GM19328 (cell line): ENCODE measurements at regions not wholly inside any gene's neighbourhood (a gene's known extent, or its start where the extent isn't known, plus 50 kb on each side); places are given as distances from the start of the nearest gene placed in this dataset.

Experiments used
- ATAC-seq: cut with Tn5 transposase; IDR thresholded peaks from one replicate; pipeline ENCODE4 v1.9.1; 2021; ENCODE audit warnings: mild to moderate bottlenecking, moderate library complexity; ENCODE audit not compliant: unreplicated experiment

GRCh38 chr20:6622041-6622440 lies 145.4 kb upstream of the BMP2 start:
- ATAC-seq: no peak

GRCh38 chr20:6618051-6618450 lies 149.4 kb upstream of the BMP2 start:
- ATAC-seq: no peak

- no peak for ATAC-seq
Observed at GRCh38 chr20:6616421-6616820, 151.1 kb upstream of the BMP2 start.

- no peak for ATAC-seq
Observed at GRCh38 chr20:6614836-6615235, 152.7 kb upstream of the BMP2 start.

GRCh38 chr20:6613280-6613861 lies 154.1 kb upstream of the BMP2 start:
- ATAC-seq: no peak

GRCh38 chr20:6612606-6612923 lies 154.9 kb upstream of the BMP2 start:
- ATAC-seq: no peak

GRCh38 chr20:6611911-6612605 lies 155.4 kb upstream of the BMP2 start:
- ATAC-seq: no peak

- no peak for ATAC-seq
Observed at GRCh38 chr20:6606651-6607050, 160.8 kb upstream of the BMP2 start.

GRCh38 chr20:6605055-6605935 lies 162.2 kb upstream of the BMP2 start:
- ATAC-seq: no peak

GRCh38 chr20:6604179-6604578 lies 163.3 kb upstream of the BMP2 start:
- no peak for ATAC-seq

GRCh38 chr20:6599876-6600735 lies 167.4 kb upstream of the BMP2 start:
- ATAC-seq: no peak

GRCh38 chr20:6595704-6596103 lies 171.8 kb upstream of the BMP2 start:
- ATAC-seq: no peak

GRCh38 chr20:6590891-6591637 lies 176.4 kb upstream of the BMP2 start:
- ATAC-seq: no peak

GRCh38 chr20:6588296-6588695 lies 179.2 kb upstream of the BMP2 start:
- no peak for ATAC-seq

GRCh38 chr20:6583134-6583738 lies 184.2 kb upstream of the BMP2 start:
- peak; percentile 78 for ATAC-seq

- no peak for ATAC-seq
Observed at GRCh38 chr20:6582449-6582848, 185.0 kb upstream of the BMP2 start.

- ATAC-seq: no peak
Observed at GRCh38 chr20:6580486-6580885, 187.0 kb upstream of the BMP2 start.

GRCh38 chr20:6579824-6580223 lies 187.7 kb upstream of the BMP2 start:
- ATAC-seq: no peak

GRCh38 chr20:6579417-6579816 lies 188.1 kb upstream of the BMP2 start:
- no peak for ATAC-seq

- no peak for ATAC-seq
Observed at GRCh38 chr20:6577451-6577850, 190.0 kb upstream of the BMP2 start.
